Psoas muscle (tissue), 7 donors: ENCODE measurements at regions not wholly inside any gene's neighbourhood (a gene's known extent, or its start where the extent isn't known, plus 50 kb on each side); places are given as distances from the start of the nearest gene placed in this dataset.

Experiments
- ATAC-seq, 4 donors: fragments of 200-7000 bp; cut with Tn5 transposase; one replicate each; pipeline ENCODE4 v1.9.1; 2020; ENCODE audit warnings: moderate library complexity in 3 of 4, mild to moderate bottlenecking in 2 of 4
- DNase-seq, 2 donors: peaks; one replicate each; pipeline ENCODE4 v3.0.0-alpha.2; 2020
- H3K27ac ChIP-seq: fragments of 200-600 bp; one replicate; pipeline ENCODE4 v1.8.0; 2022
- H3K27me3 ChIP-seq, 3 donors: fragments of 200-600 bp in 1 of 3; one replicate each; pipeline versions ENCODE4 v1.6.1 to v1.8.0; 2013 to 2022; ENCODE audit warnings: low read length in 2 of 3, mild to moderate bottlenecking in 2 of 3, moderate library complexity in 1 of 3; ENCODE audit not compliant: insufficient read depth in 3 of 3
- H3K36me3 ChIP-seq, 2 donors: fragments of 200-600 bp in 1 of 2; one replicate each; pipeline versions ENCODE4 v1.6.1 to v1.8.0; 2013 to 2022; ENCODE audit warnings: low read depth in 1 of 2, mild to moderate bottlenecking in 1 of 2, moderate library complexity in 1 of 2; ENCODE audit not compliant: insufficient read depth in 1 of 2
- H3K4me1 ChIP-seq: fragments of 200-600 bp; one replicate; pipeline ENCODE4 v1.8.0; 2022
- H3K4me3 ChIP-seq: fragments of 200-600 bp; one replicate; pipeline ENCODE4 v1.8.0; 2022; ENCODE audit warnings: mild to moderate bottlenecking
- H3K9me3 ChIP-seq: fragments of 200-600 bp; one replicate; pipeline ENCODE4 v1.8.0; 2022
- CTCF ChIP-seq: fragments of 200-600 bp; IDR thresholded peaks from one replicate; pipeline ENCODE4 v1.8.0; 2022; ENCODE audit warnings: antibody characterized with exemption
- WGBS, 3 donors: extraction: QIAGEN DNeasy Blood & Tissue Kit; methylation state at CpG; one replicate each; pipeline versions ENCODE4 v1.1.6 to v1.1.7; 2013; 5-methylcytosine and 5-hydroxymethylcytosine counted together
- intact Hi-C, 2 donors: fragments of 100-400 bp; cut with DNase I; formaldehyde crosslinking; loops; one replicate each; pipeline versions ENCODE4 v1.11.0 to v1.14.2; 2022
- donor health status: healthy with polysubstance abuse.
- donor health status: DM: no; HTN: no; CAD: no; lungs with moderate emphysema.
- donor health status: Bipolar disorder and iron deficiency.
- donor health status: healthy.
- donor health status: DM: yes; HTN: yes; CAD: no.
- donor health status: DM: no; HTN: no; CAD: no.
- donor health status: DM: yes; HTN: yes; CAD: no.

GRCh38 chr2:136208682-136209420, 90.9 kb upstream of the CXCR4 start:
- DNase-seq (no peak), ATAC-seq (no peak)
- WGBS, 3 donors: 88 to 93% (median 89%) methylated on average over 8 of the region's 8 CpGs
- intact Hi-C loops: no loop called here
- no peak overlapping the region for H3K4me3 ChIP-seq
- no peaks in the 10 kb centered on the region for H3K4me1 ChIP-seq
- H3K27ac ChIP-seq: no peak overlapping the region
- H3K36me3 ChIP-seq: no peaks in the 10 kb centered on the region
- H3K27me3 ChIP-seq: peaks cover 0 to 5% (median 0%) of the 10 kb centered on the region in 3 donors
- TF ChIP-seq CTCF: no peak
- no peaks in the 10 kb centered on the region for H3K9me3 ChIP-seq

GRCh38 chr2:136207665-136208064, 89.7 kb upstream of the CXCR4 start:
- no peaks in the 10 kb centered on the region for H3K9me3 ChIP-seq
- TF ChIP-seq CTCF: no peak
- intact Hi-C loops: loop anchor here in 1 of 2 donors (2.0 kb wide), 1 partner anchor 75 kb away; no protein-coding TSS in a partner anchor

GRCh38 chr2:136207030-136207623, 89.2 kb upstream of the CXCR4 start:
- H3K27ac ChIP-seq: no peak overlapping the region
- peak in 1 of 2 donors; percentile 49 for DNase-seq
- H3K4me3 ChIP-seq: no peak overlapping the region
- intact Hi-C loops: loop anchor here in 1 of 2 donors (2.0 kb wide), 1 partner anchor 74 kb away; no protein-coding TSS in a partner anchor
- H3K4me1 ChIP-seq: no peaks in the 10 kb centered on the region
- no peak for TF ChIP-seq CTCF
- peaks cover 0 to 2% (median 0%) of the 10 kb centered on the region in 3 donors for H3K27me3 ChIP-seq
- no peaks in the 10 kb centered on the region for H3K36me3 ChIP-seq
- H3K9me3 ChIP-seq: no peaks in the 10 kb centered on the region
- ATAC-seq: no peak
- 85 to 93% (median 92%) methylated on average over 4 of the region's 4 CpGs for WGBS, 3 donors

More at GRCh38 chr2:136207665-136208064, 89.7 kb upstream of the CXCR4 start:
- Histone ChIP-seq H3K4me1 (no peaks in the 10 kb centered on the region), H3K36me3 (no peaks in the 10 kb centered on the region), H3K4me3 (no peak overlapping the region), H3K27me3 (peaks cover 0 to 5% (median 0%) of the 10 kb centered on the region in 3 donors), H3K27ac (no peak overlapping the region)
- ATAC-seq: no peak
- 90 to 100% (median 96%) methylated on average over 2 of the region's 2 CpGs for WGBS, 3 donors
- DNase-seq: no peak

GRCh38 chr2:136206613-136207012, 88.7 kb upstream of the CXCR4 start:
- Histone ChIP-seq H3K9me3 (no peaks in the 10 kb centered on the region), H3K27ac (no peak overlapping the region), H3K4me1 (no peaks in the 10 kb centered on the region), H3K4me3 (no peak overlapping the region), H3K36me3 (no peaks in the 10 kb centered on the region), H3K27me3 (peaks cover 0 to 2% (median 0%) of the 10 kb centered on the region in 3 donors)
- intact Hi-C loops: loop anchor here in 1 of 2 donors (2.0 kb wide), 1 partner anchor 74 kb away; no protein-coding TSS in a partner anchor
- 41 to 47% (median 46%) methylated on average over 7 of the region's 7 CpGs for WGBS, 3 donors
- no peak for TF ChIP-seq CTCF
- DNase-seq (no peak), ATAC-seq (no peak)
